ENCODE measurements at regions not wholly inside any gene's neighbourhood (a gene's known extent, or its start where the extent isn't known, plus 50 kb on each side); places are given as distances from the start of the nearest gene placed in this dataset.

GRCh38 chr7:24503506-24503905, 69.7 kb upstream of the PALS2 start:
- TF ChIP-seq CTCF (IDR thresholded peaks at IDR 0.05) (no peak), EZH2 (IDR thresholded peaks at IDR 0.05; ENCODE audit: borderline replicate concordance, insufficient read depth, low read depth, low read length, poor library complexity, severe bottlenecking) (no peak)

All from B cell (primary cell).